Endothelial cell of umbilical vein (primary cell): ENCODE measurements at regions not wholly inside any gene's neighbourhood (a gene's known extent, or its start where the extent isn't known, plus 50 kb on each side); places are given as distances from the start of the nearest gene placed in this dataset.

Experiments
- BruUV-seq: library from RNA; stranded (reverse); fragments of 400-500 nt; replicated peaks from 2 replicates; lab custom pipeline; 2021; lab: Mats Ljungman, UMichigan
- CTCF ChIA-PET: fragments of 300-600, 350-600 bp; sonication (Branson Sonifier 250); formaldehyde crosslinking; loops from one replicate; lab custom pipeline; 2021; ENCODE audit warnings: antibody characterized with exemption, inconsistent platforms; lab: Charles Lee
- POLR2A ChIA-PET: fragments of 300-600, 350-600 bp; sonication (Branson Sonifier 250); formaldehyde crosslinking; loops from one replicate; lab custom pipeline; 2021; ENCODE audit warnings: antibody characterized with exemption, inconsistent platforms; lab: Charles Lee
- DNase-seq: peaks from one replicate; pipeline ENCODE4 v3.0.0-alpha.2; 2011; ENCODE audit warnings: low read depth, low spot score
- FAIRE-seq: peaks from 2 replicates; lab custom pipeline; 2011; peaks lifted over from hg19 to GRCh38; lab: Jason Lieb, UNC
- H2AFZ ChIP-seq: 2 replicates; pipeline ENCODE4 v1.6.0; 2012; ENCODE audit warnings: low read depth, low read length, control low read depth, inconsistent platforms
- H3K27ac ChIP-seq: 2 replicates; pipeline ENCODE4 v1.5.1; 2011; ENCODE audit warnings: low read depth, mild to moderate bottlenecking, control low read depth, low read length, moderate library complexity; ENCODE audit not compliant: insufficient read depth
- H3K27me3 ChIP-seq, 2 experiments: 2 replicates each; pipeline versions ENCODE4 v1.6.0 to v1.6.1; 2011; ENCODE audit warnings: low read length in 2 of 2, mixed read lengths in 1 of 2; ENCODE audit not compliant: control insufficient read depth in 2 of 2, insufficient read depth in 2 of 2
- H3K36me3 ChIP-seq, 2 experiments: 2 replicates in 1 of 2; 3 replicates in 1 of 2; pipeline ENCODE4 v1.5.1; 2011; ENCODE audit warnings: low read length in 2 of 2, mild to moderate bottlenecking in 1 of 2, moderate library complexity in 1 of 2; ENCODE audit not compliant: control insufficient read depth in 2 of 2, insufficient read depth in 2 of 2; ENCODE audit errors: extremely low read depth in 1 of 2
- H3K4me1 ChIP-seq: 3 replicates; pipeline ENCODE4 v1.5.1; 2011; ENCODE audit warnings: mild to moderate bottlenecking, low read length; ENCODE audit not compliant: control insufficient read depth, insufficient read depth; ENCODE audit errors: extremely low read depth
- H3K4me2 ChIP-seq: 2 replicates; pipeline ENCODE4 v1.6.1; 2011; ENCODE audit warnings: low read length, control low read depth, mixed read lengths; ENCODE audit not compliant: insufficient read depth
- H3K4me3 ChIP-seq, 3 experiments: fragments of 200-600 bp in 1 of 3; sonication (generic), shearing (Covaris generic) in 1 of 3; replicated peaks in 1 of 3; 2 replicates each; pipeline ENCODE4 v1.5.1; 2011 to 2016; ENCODE audit warnings: control low read depth in 3 of 3, low read length in 3 of 3, mild to moderate bottlenecking in 2 of 3, inconsistent platforms in 1 of 3, low read depth in 1 of 3, moderate library complexity in 1 of 3; ENCODE audit not compliant: insufficient read depth in 1 of 3
- H3K79me2 ChIP-seq: 2 replicates; pipeline ENCODE4 v1.6.0; 2012; ENCODE audit warnings: low read length, inconsistent platforms; ENCODE audit not compliant: control insufficient read depth, insufficient read depth
- H3K9ac ChIP-seq: replicated peaks from 2 replicates; pipeline ENCODE3; 2011; ENCODE audit warnings: low read length, control low read depth; ENCODE audit not compliant: insufficient read depth; ENCODE audit errors: extremely low read depth
- H3K9me1 ChIP-seq: replicated peaks from 3 replicates; pipeline ENCODE4 v1.6.0; 2011; ENCODE audit warnings: mild to moderate bottlenecking, low read length; ENCODE audit not compliant: control insufficient read depth, insufficient read depth; ENCODE audit errors: extremely low read depth
- H3K9me3 ChIP-seq: replicated peaks from 2 replicates; pipeline ENCODE4 v1.5.1; 2012; ENCODE audit warnings: low read length, inconsistent platforms; ENCODE audit not compliant: control insufficient read depth, insufficient read depth
- H4K20me1 ChIP-seq: replicated peaks from 2 replicates; pipeline ENCODE3; 2011; ENCODE audit warnings: mild to moderate bottlenecking, low read length; ENCODE audit not compliant: control insufficient read depth, insufficient read depth; ENCODE audit errors: extremely low read depth
- EZH2 ChIP-seq: IDR thresholded peaks from 2 replicates; pipeline ENCODE4 v1.6.1; 2012; ENCODE audit warnings: borderline replicate concordance, low read depth, mild to moderate bottlenecking, moderate library complexity, low read length, inconsistent platforms; ENCODE audit not compliant: severe bottlenecking
- MAX ChIP-seq: IDR thresholded peaks from 2 replicates; pipeline ENCODE4 v1.6.1; 2011; ENCODE audit not compliant: insufficient read depth, insufficient read length
- dilution Hi-C: fragments of 300-500 bp; cut with MboI; formaldehyde crosslinking; loops from one replicate; pipeline ENCODE4 v1.15.0; 2019; ENCODE audit warnings: low sequenced_read_pairs; ENCODE audit not compliant: extremely low pct_ligation_motif_present
- intact Hi-C: fragments of 100-400 bp; cut with micrococcal nuclease; formaldehyde crosslinking; loops from one replicate; pipeline ENCODE4 v1.10.0; 2022
- TF ChIP-seq, protein P1 (sequence below), 2 donors: IDR thresholded peaks; 1 replicate in 1 of 2; 2 replicates in 1 of 2; pipeline ENCODE4 v1.5.1; 2011; ENCODE audit warnings: low read length in 2 of 2, mild to moderate bottlenecking in 2 of 2, moderate library complexity in 2 of 2, control low read depth in 1 of 2, inconsistent platforms in 1 of 2, low read depth in 1 of 2; ENCODE audit not compliant: insufficient read depth in 1 of 2; ENCODE audit errors: extremely low read depth in 1 of 2

DNA sequence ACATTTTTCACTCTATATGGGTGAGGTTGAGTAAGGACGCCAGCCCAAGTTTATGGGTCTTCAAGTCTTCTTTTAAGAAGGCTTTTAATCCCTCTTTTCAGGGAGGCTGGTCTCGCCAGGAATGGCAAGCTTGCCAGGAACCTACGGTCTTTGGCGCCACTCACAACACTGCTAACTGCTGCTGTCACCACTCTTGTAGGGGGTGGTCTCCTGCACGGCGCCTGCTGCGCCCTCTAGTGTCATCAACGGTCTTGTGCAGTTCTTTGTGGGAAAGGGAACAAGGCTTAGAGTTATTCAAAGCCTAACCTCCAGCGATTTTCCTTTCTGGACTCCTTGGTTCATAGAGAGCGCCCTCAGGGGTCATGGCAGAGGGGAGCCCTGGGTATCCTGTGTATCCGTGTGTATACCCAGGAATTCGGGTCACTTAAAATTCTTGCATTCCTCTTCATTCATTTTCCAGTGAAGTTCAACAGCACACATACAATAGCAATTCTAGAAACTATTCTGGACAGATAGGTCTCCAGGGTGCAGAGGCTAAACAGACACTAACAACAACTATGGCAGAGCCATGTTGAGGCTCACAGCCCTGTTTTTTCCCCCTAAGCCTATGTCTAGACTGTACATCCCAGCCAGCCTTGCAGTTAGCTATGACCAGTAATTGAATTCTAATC, 392.8 kb upstream of the CAMK1G start:
- CTCF ChIA-PET, result interaction anchor here (1.0 to 5.4 kb wide), 6 partner anchors 12 to 538 kb away, joined by 3 to 58 read pairs (median 9); no protein-coding TSS in a partner anchor

More for the DNA sequence above, 392.8 kb upstream of the CAMK1G start:
- Histone ChIP-seq H3K27ac (no peak overlapping the region), H3K79me2 (no peaks in the 10 kb centered on the region), H3K4me2 (no peak overlapping the region), H3K9ac (no peak overlapping the region), H3K9me3 (no peaks in the 10 kb centered on the region), H2AFZ (no peak overlapping the region), H3K4me3 (no peak overlapping the region), H3K9me1 (no peaks in the 10 kb centered on the region), H3K27me3 (no peaks in the 10 kb centered on the region), H4K20me1 (no peaks in the 10 kb centered on the region), H3K4me1 (no peaks in the 10 kb centered on the region), H3K36me3 (no peaks in the 10 kb centered on the region)
- FAIRE-seq, result peak; percentile 42
- POLR2A ChIA-PET, result no interaction called here
- dilution Hi-C loops (no loop called here), intact Hi-C loops (loop anchor here (1.0 to 10.0 kb wide), 5 partner anchors 114 to 723 kb away; no protein-coding TSS in a partner anchor)
- peak; percentile 70 for DNase-seq
- TF ChIP-seq, protein P1, sequence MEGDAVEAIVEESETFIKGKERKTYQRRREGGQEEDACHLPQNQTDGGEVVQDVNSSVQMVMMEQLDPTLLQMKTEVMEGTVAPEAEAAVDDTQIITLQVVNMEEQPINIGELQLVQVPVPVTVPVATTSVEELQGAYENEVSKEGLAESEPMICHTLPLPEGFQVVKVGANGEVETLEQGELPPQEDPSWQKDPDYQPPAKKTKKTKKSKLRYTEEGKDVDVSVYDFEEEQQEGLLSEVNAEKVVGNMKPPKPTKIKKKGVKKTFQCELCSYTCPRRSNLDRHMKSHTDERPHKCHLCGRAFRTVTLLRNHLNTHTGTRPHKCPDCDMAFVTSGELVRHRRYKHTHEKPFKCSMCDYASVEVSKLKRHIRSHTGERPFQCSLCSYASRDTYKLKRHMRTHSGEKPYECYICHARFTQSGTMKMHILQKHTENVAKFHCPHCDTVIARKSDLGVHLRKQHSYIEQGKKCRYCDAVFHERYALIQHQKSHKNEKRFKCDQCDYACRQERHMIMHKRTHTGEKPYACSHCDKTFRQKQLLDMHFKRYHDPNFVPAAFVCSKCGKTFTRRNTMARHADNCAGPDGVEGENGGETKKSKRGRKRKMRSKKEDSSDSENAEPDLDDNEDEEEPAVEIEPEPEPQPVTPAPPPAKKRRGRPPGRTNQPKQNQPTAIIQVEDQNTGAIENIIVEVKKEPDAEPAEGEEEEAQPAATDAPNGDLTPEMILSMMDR (IDR thresholded peaks at IDR 0.05; ENCODE audit: extremely low read depth in 1 of 2, insufficient read depth in 1 of 2, low read depth in 1 of 2, low read length in 2 of 2), result peak; percentile 87 to 90
- TF ChIP-seq MAX, result no peak
- TF ChIP-seq EZH2, result no peak
- no TSS peak for BruUV-seq
